GM04504 (cell line): ENCODE measurements at regions not wholly inside any gene's neighbourhood (a gene's known extent, or its start where the extent isn't known, plus 50 kb on each side); places are given as distances from the start of the nearest gene placed in this dataset.
"Not testable (repeated sequence)": the region's sequence is repeated elsewhere in the genome, so short reads cannot be mapped to it uniquely, and the experiment has no call there.

ENCODE experiments used
- DNase-seq: peaks from one replicate; pipeline ENCODE4 v3.0.0-alpha.2; 2012; ENCODE audit warnings: low read depth

- DNase-seq, result no peak
Observed at GRCh38 chr2:138389063-138389462, 112.5 kb upstream of the SPOPL start.

- DNase-seq, result no peak
Observed at GRCh38 chr2:138390316-138390945, 111.1 kb upstream of the SPOPL start.

GRCh38 chr2:138391946-138392345, 109.6 kb upstream of the SPOPL start:
- no peak for DNase-seq

GRCh38 chr2:138395565-138396306, 105.8 kb upstream of the SPOPL start:
- DNase-seq, result peak; percentile 26

- DNase-seq, result no peak
Observed at GRCh38 chr2:138396843-138397242, 104.7 kb upstream of the SPOPL start.

- DNase-seq, result no peak
Observed at GRCh38 chr2:138403431-138403927, 98.1 kb upstream of the SPOPL start.

- DNase-seq, result no peak
Observed at GRCh38 chr2:138414014-138414413, 87.6 kb upstream of the SPOPL start.

- no peak for DNase-seq
Observed at GRCh38 chr2:138415985-138416384, 85.6 kb upstream of the SPOPL start.

- no peak for DNase-seq
Observed at GRCh38 chr2:138418453-138418852, 83.1 kb upstream of the SPOPL start.

GRCh38 chr2:138421315-138421970, 80.1 kb upstream of the SPOPL start:
- DNase-seq, result peak; percentile 5

- DNase-seq, result peak; percentile 60
Observed at GRCh38 chr2:138421971-138422335, 79.6 kb upstream of the SPOPL start.

GRCh38 chr2:138423198-138423597, 78.4 kb upstream of the SPOPL start:
- DNase-seq, result no peak

- DNase-seq, result no peak
Observed at GRCh38 chr2:138423745-138424144, 77.8 kb upstream of the SPOPL start.

GRCh38 chr2:138424436-138425140, 77.0 kb upstream of the SPOPL start:
- DNase-seq, result no peak

- DNase-seq, result not testable (repeated sequence)
Observed at GRCh38 chr2:138426116-138426515, 75.5 kb upstream of the SPOPL start.

GRCh38 chr2:138428710-138429440, 72.7 kb upstream of the SPOPL start:
- no peak for DNase-seq

- DNase-seq, result no peak
Observed at GRCh38 chr2:138430181-138430580, 71.4 kb upstream of the SPOPL start.

- DNase-seq, result peak; percentile 6
Observed at GRCh38 chr2:138432971-138433370, 68.6 kb upstream of the SPOPL start.

- DNase-seq, result no peak
Observed at GRCh38 chr2:138433995-138434951, 67.3 kb upstream of the SPOPL start.

GRCh38 chr2:138435701-138436100, 65.9 kb upstream of the SPOPL start:
- DNase-seq, result no peak

- no peak for DNase-seq
Observed at GRCh38 chr2:138439733-138440132, 61.8 kb upstream of the SPOPL start.
